ENCODE measurements at regions not wholly inside any gene's neighbourhood (a gene's known extent, or its start where the extent isn't known, plus 50 kb on each side); places are given as distances from the start of the nearest gene placed in this dataset.

- H3K79me2 ChIP-seq (ENCODE audit: insufficient read depth, low read length): no peaks in the 10 kb centered on the region
- no peak overlapping the region for H2AFZ ChIP-seq (ENCODE audit: low read depth, low read length)
- Mint-ChIP-seq H3K36me3 (ENCODE audit: low read depth, unreplicated experiment) (no peaks in the 10 kb centered on the region), H3K27ac (ENCODE audit: unreplicated experiment) (no peak overlapping the region), H3K4me3 (ENCODE audit: unreplicated experiment) (no peak overlapping the region), H3K27me3 (ENCODE audit: low read depth, unreplicated experiment) (peaks cover 47% of the 10 kb centered on the region), H3K4me1 (ENCODE audit: low read depth, unreplicated experiment) (no peaks in the 10 kb centered on the region), H3K9me3 (ENCODE audit: unreplicated experiment) (no peaks in the 10 kb centered on the region)
- H3K27me3 ChIP-seq (ENCODE audit: insufficient read depth, low read length): no peaks in the 10 kb centered on the region
- no peak for FAIRE-seq
- DNase-seq (ENCODE audit: low read depth): no peak
- no peaks in the 10 kb centered on the region for H4K20me1 ChIP-seq (ENCODE audit: insufficient read depth, low read length)
- H3K4me3 ChIP-seq (ENCODE audit: insufficient read depth, low read depth, low read length): no peak overlapping the region
- H3K9ac ChIP-seq (ENCODE audit: low read length): no peak overlapping the region
- H3K4me1 ChIP-seq (ENCODE audit: insufficient read depth, low read length): no peaks in the 10 kb centered on the region
- H3K27ac ChIP-seq (ENCODE audit: low read depth, low read length): no peak overlapping the region
- no peaks in the 10 kb centered on the region for H3K9me3 ChIP-seq (ENCODE audit: insufficient read depth, low read depth, low read length)
- no peak for TF ChIP-seq CTCF (IDR thresholded peaks at IDR 0.05; ENCODE audit: insufficient read depth, low read depth, low read length)
- TF ChIP-seq EZH2 (IDR thresholded peaks at IDR 0.05; ENCODE audit: insufficient read depth, low read length): no peak
- no peaks in the 10 kb centered on the region for H3K36me3 ChIP-seq (ENCODE audit: insufficient read depth, low read length)
- no peak overlapping the region for H3K4me2 ChIP-seq (ENCODE audit: low read length)
Measured at GRCh38 chr1:29828526-29829447, 592.5 kb downstream of the PTPRU start.

- H3K9ac ChIP-seq (ENCODE audit: low read length): no peak overlapping the region
- peaks cover 2% of the 10 kb centered on the region for H3K27me3 ChIP-seq (ENCODE audit: insufficient read depth, low read length)
- no peaks in the 10 kb centered on the region for H3K36me3 ChIP-seq (ENCODE audit: insufficient read depth, low read length)
- no peak overlapping the region for H2AFZ ChIP-seq (ENCODE audit: low read depth, low read length)
- no peaks in the 10 kb centered on the region for H3K4me1 ChIP-seq (ENCODE audit: insufficient read depth, low read length)
- H3K4me2 ChIP-seq (ENCODE audit: low read length): no peak overlapping the region
- H3K4me3 Mint-ChIP-seq (ENCODE audit: unreplicated experiment): no peak overlapping the region
- TF ChIP-seq EZH2 (IDR thresholded peaks at IDR 0.05; ENCODE audit: insufficient read depth, low read length) (no peak), CTCF (IDR thresholded peaks at IDR 0.05; ENCODE audit: insufficient read depth, low read depth, low read length) (no peak)
- H3K27ac ChIP-seq (ENCODE audit: low read depth, low read length): no peak overlapping the region
- no peaks in the 10 kb centered on the region for H3K36me3 Mint-ChIP-seq (ENCODE audit: low read depth, unreplicated experiment)
- H3K27ac Mint-ChIP-seq (ENCODE audit: unreplicated experiment): no peak overlapping the region
- H3K27me3 Mint-ChIP-seq (ENCODE audit: low read depth, unreplicated experiment): peaks cover 44% of the 10 kb centered on the region
- no peaks in the 10 kb centered on the region for H3K9me3 ChIP-seq (ENCODE audit: insufficient read depth, low read depth, low read length)
- no peaks in the 10 kb centered on the region for H3K79me2 ChIP-seq (ENCODE audit: insufficient read depth, low read length)
- H3K4me1 Mint-ChIP-seq (ENCODE audit: low read depth, unreplicated experiment): no peaks in the 10 kb centered on the region
- H3K4me3 ChIP-seq (ENCODE audit: insufficient read depth, low read depth, low read length): no peak overlapping the region
- DNase-seq (ENCODE audit: low read depth): no peak
- no peaks in the 10 kb centered on the region for H3K9me3 Mint-ChIP-seq (ENCODE audit: unreplicated experiment)
- FAIRE-seq: no peak
- H4K20me1 ChIP-seq (ENCODE audit: insufficient read depth, low read length): no peaks in the 10 kb centered on the region
Measured at GRCh38 chr1:29827801-29828525, 591.6 kb downstream of the PTPRU start.
